ENCODE measurements at regions not wholly inside any gene's neighbourhood (a gene's known extent, or its start where the extent isn't known, plus 50 kb on each side); places are given as distances from the start of the nearest gene placed in this dataset.

GRCh38 chr13:89684896-89685295, 1662.6 kb upstream of the MIR17HG start:
- no peak for DNase-seq

GRCh38 chr13:89686171-89686570, 1661.3 kb upstream of the MIR17HG start:
- DNase-seq: no peak

- no peak for DNase-seq
Measured at GRCh38 chr13:89687066-89687465, 1660.4 kb upstream of the MIR17HG start.

- DNase-seq: no peak
Measured at GRCh38 chr13:89688918-89689317, 1658.6 kb upstream of the MIR17HG start.

DNA sequence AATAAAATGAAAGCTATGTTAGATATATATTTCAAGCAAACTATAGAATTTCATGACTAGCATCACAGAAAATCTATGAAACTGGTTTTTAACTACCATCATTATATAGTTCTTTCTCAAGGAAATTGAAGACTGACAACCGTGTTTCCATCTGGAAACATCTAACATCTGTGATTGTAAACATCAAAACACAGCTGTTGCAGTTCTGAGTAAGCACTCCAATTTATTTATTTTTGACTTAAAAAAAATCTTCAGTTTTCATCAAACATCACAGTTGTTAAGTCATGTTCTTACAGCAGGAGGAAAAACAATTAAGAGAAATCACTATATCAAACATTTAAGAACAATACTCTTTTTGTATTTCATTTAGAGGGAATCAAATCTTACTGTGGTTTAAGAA, 1653.0 kb upstream of the MIR17HG start:
- no peak for DNase-seq

GRCh38 chr13:89695343-89696257, 1651.9 kb upstream of the MIR17HG start:
- DNase-seq: peak; percentile 17

DNA sequence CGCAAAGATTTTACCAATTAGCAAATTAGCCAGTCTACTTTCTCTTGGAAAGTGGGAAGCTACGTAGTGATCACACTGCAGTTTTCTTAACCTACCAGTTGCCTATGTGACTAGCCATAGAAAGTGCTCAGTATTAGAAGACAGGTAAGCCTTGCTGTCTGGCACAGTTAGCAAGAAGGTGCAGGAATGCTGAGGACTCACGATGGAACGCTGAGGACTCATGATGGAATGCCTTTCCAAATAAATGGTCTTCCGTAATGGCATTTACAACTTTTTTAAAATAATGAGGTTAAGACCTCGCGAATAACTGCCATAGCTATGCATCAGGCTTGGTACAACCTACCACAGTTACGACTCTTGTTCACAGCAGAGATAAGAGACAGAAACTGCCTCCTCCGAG, 1645.6 kb upstream of the MIR17HG start:
- no peak for DNase-seq

GRCh38 chr13:89704040-89704439, 1643.4 kb upstream of the MIR17HG start:
- no peak for DNase-seq

DNA sequence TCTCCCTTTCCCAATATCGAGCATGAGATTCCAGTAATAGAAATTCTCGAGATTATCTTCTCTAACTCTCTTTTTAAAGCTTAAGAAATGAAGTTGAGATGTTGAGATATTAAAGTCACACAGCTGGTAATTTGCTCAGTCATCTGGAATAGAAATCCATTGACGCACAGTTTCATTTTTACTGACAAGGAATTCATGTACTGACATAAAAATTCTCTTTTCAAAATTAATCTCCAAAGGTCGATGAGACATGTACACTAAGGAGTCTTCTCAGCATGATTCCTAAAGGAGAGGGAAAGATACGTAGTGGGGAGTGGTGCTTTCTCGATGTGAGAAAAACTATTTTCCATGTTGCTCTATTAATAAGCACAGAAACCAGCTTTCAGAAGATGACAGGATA, 1639.5 kb upstream of the MIR17HG start:
- no peak for DNase-seq

DNA sequence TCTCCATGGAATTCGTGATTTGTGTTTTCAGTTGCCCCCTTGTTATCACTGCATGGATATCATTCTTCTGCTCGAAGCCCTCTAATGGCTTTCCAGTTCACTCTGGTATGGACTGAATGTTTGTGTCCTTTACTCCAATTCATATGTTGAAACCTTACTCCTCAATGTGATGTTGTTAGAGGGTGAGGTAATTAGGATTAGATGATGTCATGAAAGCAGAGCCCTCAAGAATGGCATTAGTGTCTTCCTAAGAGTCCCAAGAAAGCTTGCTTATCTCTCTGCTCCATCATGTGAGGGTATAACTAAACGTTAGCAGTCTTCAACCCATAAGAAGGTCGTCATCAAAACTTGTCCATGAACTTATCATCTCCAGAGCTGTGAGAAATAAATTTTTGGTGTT, 1626.3 kb upstream of the MIR17HG start:
- no peak for DNase-seq

GRCh38 chr13:89726690-89727435, 1620.6 kb upstream of the MIR17HG start:
- DNase-seq: no peak

DNA sequence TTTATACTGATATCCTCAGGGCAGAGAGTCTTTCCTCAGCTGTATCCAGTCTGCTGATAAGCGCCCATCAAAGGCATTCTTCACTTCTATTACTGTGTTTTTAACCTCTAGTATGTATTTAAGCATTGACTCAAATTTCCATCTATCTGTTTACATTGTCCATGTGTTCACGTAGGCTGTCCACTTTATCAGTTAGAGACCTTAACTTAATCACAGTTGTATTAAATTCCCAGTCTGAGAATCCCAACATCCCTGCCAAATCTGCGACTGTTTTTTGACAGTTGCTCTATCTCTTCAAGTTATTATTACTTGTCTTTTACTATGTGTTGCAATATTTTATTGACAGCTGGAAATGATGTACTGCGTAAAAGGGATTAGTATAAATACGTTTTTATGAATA, 1613.7 kb upstream of the MIR17HG start:
- no peak for DNase-seq

GRCh38 chr13:89737051-89737450, 1610.4 kb upstream of the MIR17HG start:
- no peak for DNase-seq

- no peak for DNase-seq
Measured at GRCh38 chr13:89738072-89738471, 1609.4 kb upstream of the MIR17HG start.

GRCh38 chr13:89740994-89741685, 1606.3 kb upstream of the MIR17HG start:
- no peak for DNase-seq

GRCh38 chr13:89746554-89746953, 1600.9 kb upstream of the MIR17HG start:
- peak; percentile 78 for DNase-seq

GRCh38 chr13:89748716-89749115, 1598.8 kb upstream of the MIR17HG start:
- no peak for DNase-seq

GRCh38 chr13:89749888-89750287, 1597.6 kb upstream of the MIR17HG start:
- DNase-seq: no peak

- DNase-seq: no peak
Measured at GRCh38 chr13:89750371-89750770, 1597.1 kb upstream of the MIR17HG start.

- no peak for DNase-seq
Measured at GRCh38 chr13:89751432-89751930, 1596.0 kb upstream of the MIR17HG start.

GRCh38 chr13:89752394-89752793, 1595.1 kb upstream of the MIR17HG start:
- DNase-seq: no peak

GRCh38 chr13:89755729-89756492, 1591.6 kb upstream of the MIR17HG start:
- DNase-seq: no peak

DNA sequence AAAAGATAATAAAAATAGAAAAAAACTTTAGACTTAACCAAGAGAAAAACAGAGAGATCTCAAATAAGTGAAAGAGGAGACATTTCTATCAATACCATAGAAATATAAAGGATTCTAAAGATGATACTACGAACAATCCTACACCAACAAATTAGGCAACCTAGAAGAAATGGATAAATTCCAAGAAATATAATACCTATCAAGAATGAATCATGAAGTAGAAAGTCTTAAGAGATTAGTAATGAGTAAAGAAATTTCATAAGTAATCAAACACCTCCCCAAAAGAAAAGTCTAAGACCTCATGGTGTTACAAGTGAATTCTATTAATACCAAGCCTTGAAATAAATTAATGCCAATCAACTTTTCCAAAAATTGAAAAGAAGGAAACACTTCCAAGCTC, 1584.5 kb upstream of the MIR17HG start:
- no peak for DNase-seq
